GM23248 (cell line): ENCODE measurements at regions not wholly inside any gene's neighbourhood (a gene's known extent, or its start where the extent isn't known, plus 50 kb on each side); places are given as distances from the start of the nearest gene placed in this dataset.

Source experiments
- EZH2 ChIP-seq: fragments of 200-600 bp; sonication (generic); IDR thresholded peaks from 2 replicates; pipeline ENCODE4 v1.6.1; 2018; ENCODE audit warnings: antibody characterized with exemption, mild to moderate bottlenecking; ENCODE audit not compliant: insufficient read depth, poor library complexity, severe bottlenecking
- EZH2phosphoT487 ChIP-seq: fragments of 200-600 bp; sonication (generic); IDR thresholded peaks from 2 replicates; pipeline ENCODE4 v1.6.1; 2018; ENCODE audit warnings: antibody characterized with exemption, moderate library complexity, mild to moderate bottlenecking, low read depth; ENCODE audit not compliant: insufficient read depth

DNA sequence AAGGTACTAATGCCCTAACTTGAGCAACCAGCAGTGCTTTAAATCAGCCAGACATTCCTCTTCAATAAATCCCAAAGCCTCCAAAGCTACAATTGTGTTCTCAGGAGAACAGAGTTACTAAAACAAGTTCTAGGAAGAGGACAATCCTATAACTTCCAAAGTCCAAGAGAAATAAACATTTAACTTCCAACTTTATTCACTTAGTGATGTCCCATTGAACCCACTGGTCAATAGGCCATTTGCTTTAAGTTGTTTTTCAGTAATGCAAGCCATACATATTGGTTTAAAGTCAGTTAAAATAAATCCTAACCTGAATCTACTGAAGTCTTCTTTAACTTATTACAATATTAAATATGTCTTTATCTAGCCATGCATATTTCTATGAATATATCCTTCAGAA is 165.4 kb downstream of the PAWR start:
- no peak for TF ChIP-seq EZH2
- no peak for TF ChIP-seq EZH2phosphoT487
